Keratinocyte (primary cell): ENCODE measurements at regions not wholly inside any gene's neighbourhood (a gene's known extent, or its start where the extent isn't known, plus 50 kb on each side); places are given as distances from the start of the nearest gene placed in this dataset.

ENCODE experiments used
- EZH2 ChIP-seq: IDR thresholded peaks from one replicate; pipeline ENCODE4 v1.6.1; 2012; ENCODE audit warnings: inconsistent platforms, mild to moderate bottlenecking, low read length, moderate library complexity
- TF ChIP-seq, protein P1 (sequence below), 3 experiments: IDR thresholded peaks in 1 of 3; conservative IDR thresholded peaks in 1 of 3; optimal IDR thresholded peaks in 1 of 3; 2 replicates in 2 of 3; 3 replicates in 1 of 3; pipeline versions ENCODE3 to v1.5.1; 2011; ENCODE audit warnings: low read length in 3 of 3, mild to moderate bottlenecking in 3 of 3, moderate library complexity in 2 of 3, control low read depth in 1 of 3, inconsistent platforms in 1 of 3; ENCODE audit not compliant: insufficient read depth in 2 of 3; ENCODE audit errors: extremely low read depth in 1 of 3

DNA sequence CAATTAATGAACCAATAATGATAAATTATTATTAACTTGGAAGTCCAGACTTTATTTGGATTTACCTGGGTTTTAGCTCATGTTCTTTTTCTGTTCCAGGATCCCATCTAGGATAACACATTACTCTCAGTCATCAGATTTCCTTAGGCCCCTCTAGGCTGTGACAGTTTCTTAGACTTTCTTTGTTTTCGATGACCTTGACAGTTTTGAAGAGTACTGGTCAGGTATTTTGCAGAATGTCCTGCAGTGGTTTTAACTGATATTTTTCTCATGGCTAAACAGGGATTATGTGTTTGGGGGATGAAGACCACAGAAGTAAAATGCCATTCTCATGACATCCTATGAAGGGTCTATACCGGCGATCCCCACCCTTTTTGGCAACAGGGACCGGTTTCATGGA, 144.0 kb downstream of the NAV1 start:
- TF ChIP-seq EZH2 = no peak
- TF ChIP-seq, protein P1, sequence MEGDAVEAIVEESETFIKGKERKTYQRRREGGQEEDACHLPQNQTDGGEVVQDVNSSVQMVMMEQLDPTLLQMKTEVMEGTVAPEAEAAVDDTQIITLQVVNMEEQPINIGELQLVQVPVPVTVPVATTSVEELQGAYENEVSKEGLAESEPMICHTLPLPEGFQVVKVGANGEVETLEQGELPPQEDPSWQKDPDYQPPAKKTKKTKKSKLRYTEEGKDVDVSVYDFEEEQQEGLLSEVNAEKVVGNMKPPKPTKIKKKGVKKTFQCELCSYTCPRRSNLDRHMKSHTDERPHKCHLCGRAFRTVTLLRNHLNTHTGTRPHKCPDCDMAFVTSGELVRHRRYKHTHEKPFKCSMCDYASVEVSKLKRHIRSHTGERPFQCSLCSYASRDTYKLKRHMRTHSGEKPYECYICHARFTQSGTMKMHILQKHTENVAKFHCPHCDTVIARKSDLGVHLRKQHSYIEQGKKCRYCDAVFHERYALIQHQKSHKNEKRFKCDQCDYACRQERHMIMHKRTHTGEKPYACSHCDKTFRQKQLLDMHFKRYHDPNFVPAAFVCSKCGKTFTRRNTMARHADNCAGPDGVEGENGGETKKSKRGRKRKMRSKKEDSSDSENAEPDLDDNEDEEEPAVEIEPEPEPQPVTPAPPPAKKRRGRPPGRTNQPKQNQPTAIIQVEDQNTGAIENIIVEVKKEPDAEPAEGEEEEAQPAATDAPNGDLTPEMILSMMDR (optimal IDR thresholded peaks at IDR 0.05 in 1 of 3, IDR thresholded peaks at IDR 0.05 in 1 of 3, conservative IDR thresholded peaks at IDR 0.05 in 1 of 3; ENCODE audit: extremely low read depth in 1 of 3, insufficient read depth in 2 of 3, low read length in 3 of 3) = no peak
